HCT116 (cell line): ENCODE measurements at regions not wholly inside any gene's neighbourhood (a gene's known extent, or its start where the extent isn't known, plus 50 kb on each side); places are given as distances from the start of the nearest gene placed in this dataset.

Experiments
- ATAC-seq: fragments of 200-7000 bp; cut with Tn5 transposase; 2 replicates; pipeline ENCODE4 v1.9.1; 2020; ENCODE audit warnings: mild to moderate bottlenecking, moderate library complexity
- BruUV-seq: library from RNA; stranded (reverse); fragments of 400-500 nt; replicated peaks from 2 replicates; lab custom pipeline; 2021; lab: Mats Ljungman, UMichigan
- CTCF ChIA-PET: fragments of 300-600 bp; sonication (Branson Sonifier 250); formaldehyde crosslinking; loops from one replicate; lab custom pipeline; 2021; ENCODE audit warnings: antibody characterized with exemption; lab: Charles Lee
- POLR2A ChIA-PET: fragments of 300-600, 350-600 bp; sonication (Branson Sonifier 250); formaldehyde crosslinking; loops from one replicate; lab custom pipeline; 2021; ENCODE audit warnings: antibody characterized with exemption; lab: Charles Lee
- RAD21 ChIA-PET, 2 experiments: fragments of 300-600 bp; sonication (Branson Sonifier 250); formaldehyde crosslinking; loops; one replicate each; lab custom pipeline; 2023; ENCODE audit warnings: low total read pairs in 2 of 2; ENCODE audit not compliant: uncharacterized antibody in 2 of 2, unreplicated experiment in 2 of 2, low non-redundant PET in 1 of 2; lab: Charles Lee
- DNase-seq: peaks from one replicate; pipeline ENCODE4 v3.0.0-alpha.2; 2010; ENCODE audit warnings: low read depth, low spot score
- H2AFZ ChIP-seq: fragments of 200-600 bp; shearing (Covaris generic), sonication (generic); 2 replicates; pipeline ENCODE4 v1.6.1; 2017; ENCODE audit warnings: low read depth, mixed run types, mixed read lengths, antibody characterized with exemption, low read length; ENCODE audit not compliant: poor library complexity, severe bottlenecking
- H3K27ac ChIP-seq: 2 replicates; pipeline ENCODE4 v1.5.1; 2012; ENCODE audit warnings: low read depth, low read length
- H3K27me3 ChIP-seq: fragments of 200-600 bp; sonication (generic); 2 replicates; pipeline ENCODE4 v1.6.1; 2016; ENCODE audit warnings: mixed run types, low read length, mixed read lengths; ENCODE audit not compliant: insufficient read depth
- H3K36me3 ChIP-seq, 2 experiments: fragments of 200-500 bp in 1 of 2; fragments of 200-600 bp in 1 of 2; sonication (Bioruptor generic) in 1 of 2; sonication (generic) in 1 of 2; 2 replicates each; pipeline versions ENCODE4 v1.5.1 to v1.6.1; 2014 to 2016; ENCODE audit warnings: low read length in 2 of 2, inconsistent platforms in 1 of 2, mixed read lengths in 1 of 2, mixed run types in 1 of 2; ENCODE audit not compliant: insufficient read depth in 2 of 2, control insufficient read depth in 1 of 2
- H3K4me1 ChIP-seq, 2 experiments: fragments of 200-600 bp in 1 of 2; sonication (generic) in 1 of 2; 2 replicates each; pipeline versions ENCODE4 v1.5.1 to v1.6.1; 2012 to 2017; ENCODE audit warnings: low read length in 2 of 2, inconsistent platforms in 1 of 2, mild to moderate bottlenecking in 1 of 2, mixed read lengths in 1 of 2, mixed run types in 1 of 2, moderate library complexity in 1 of 2; ENCODE audit not compliant: insufficient read depth in 2 of 2, control insufficient read depth in 1 of 2
- H3K4me2 ChIP-seq: fragments of 200-600 bp; sonication (generic); 2 replicates; pipeline ENCODE4 v1.6.1; 2017; ENCODE audit warnings: mixed run types, low read length, mixed read lengths
- H3K4me3 ChIP-seq, 2 experiments: fragments of 200-600 bp in 1 of 2; sonication (generic) in 1 of 2; replicated peaks in 1 of 2; 2 replicates each; pipeline ENCODE4 v1.5.1; 2011 to 2016; ENCODE audit warnings: low read length in 2 of 2, control low read depth in 1 of 2, low read depth in 1 of 2, mild to moderate bottlenecking in 1 of 2, mixed read lengths in 1 of 2, mixed run types in 1 of 2
- H3K79me2 ChIP-seq: fragments of 200-600 bp; sonication (generic); 2 replicates; pipeline ENCODE4 v1.6.1; 2017; ENCODE audit warnings: mild to moderate bottlenecking, mixed run types, low read length, moderate library complexity, mixed read lengths; ENCODE audit not compliant: insufficient read depth
- H3K9ac ChIP-seq: fragments of 200-600 bp; sonication (generic); 2 replicates; pipeline ENCODE4 v1.6.1; 2016; ENCODE audit warnings: low read length, mixed read lengths
- H3K9me2 ChIP-seq: fragments of 200-600 bp; sonication (generic), shearing (Covaris generic); 2 replicates; pipeline ENCODE4 v1.6.1; 2017; ENCODE audit warnings: mixed run types, mild to moderate bottlenecking, moderate library complexity; ENCODE audit not compliant: insufficient read depth
- H3K9me3 ChIP-seq, 2 experiments: fragments of 200-500 bp in 1 of 2; fragments of 200-600 bp in 1 of 2; sonication (Bioruptor generic) in 1 of 2; sonication (generic) in 1 of 2; 2 replicates each; pipeline ENCODE4 v1.6.1; 2014 to 2017; ENCODE audit warnings: low read length in 2 of 2, mixed read lengths in 2 of 2, inconsistent platforms in 1 of 2, low read depth in 1 of 2, mild to moderate bottlenecking in 1 of 2, mixed run types in 1 of 2, moderate library complexity in 1 of 2; ENCODE audit not compliant: control insufficient read depth in 1 of 2, insufficient read depth in 1 of 2
- H4K20me1 ChIP-seq: fragments of 200-600 bp; sonication (generic), shearing (Covaris generic); 2 replicates; pipeline ENCODE4 v1.6.1; 2017; ENCODE audit warnings: mixed run types, mild to moderate bottlenecking, moderate library complexity; ENCODE audit not compliant: insufficient read depth
- CEBPB ChIP-seq: IDR thresholded peaks from 2 replicates; pipeline ENCODE4 v1.6.1; 2012; ENCODE audit warnings: low read depth
- EZH2 ChIP-seq: fragments of 200-600 bp; sonication (generic); IDR thresholded peaks from 2 replicates; pipeline ENCODE4 v1.6.1; 2017; ENCODE audit warnings: antibody characterized with exemption, mixed run types
- FOSL1 ChIP-seq: IDR thresholded peaks from 2 replicates; pipeline ENCODE4 v1.6.1; 2012; ENCODE audit warnings: low read depth
- POLR2A ChIP-seq: IDR thresholded peaks from 2 replicates; pipeline ENCODE4 v1.7.0; 2011; ENCODE audit warnings: borderline replicate concordance; ENCODE audit not compliant: insufficient read depth, insufficient read length; ENCODE audit errors: extremely low read depth
- POLR2AphosphoS5 ChIP-seq: IDR thresholded peaks from 2 replicates; pipeline ENCODE4 v1.6.1; 2011; ENCODE audit warnings: mild to moderate bottlenecking, low read depth, low read length, moderate library complexity
- RAD21 ChIP-seq: IDR thresholded peaks from 2 replicates; pipeline ENCODE4 v1.6.1; 2012; ENCODE audit warnings: low read depth, mild to moderate bottlenecking
- SIN3A ChIP-seq: IDR thresholded peaks from 2 replicates; pipeline ENCODE4 v1.6.1; 2012; ENCODE audit warnings: low read depth
- SRF ChIP-seq: IDR thresholded peaks from 2 replicates; pipeline ENCODE4 v1.6.1; 2012; ENCODE audit warnings: low read depth
- TCF7L2 ChIP-seq: IDR thresholded peaks from 2 replicates; pipeline ENCODE4 v1.7.0; 2011; ENCODE audit warnings: borderline replicate concordance, inconsistent platforms; ENCODE audit not compliant: insufficient read depth, insufficient read length; ENCODE audit errors: extremely low read depth
- ZFX ChIP-seq: fragments of 450-650 bp; IDR thresholded peaks from 2 replicates; pipeline ENCODE4 v1.6.1; 2017
- ZNF274 ChIP-seq: fragments of 200-500 bp; sonication (Bioruptor generic); IDR thresholded peaks from 2 replicates; pipeline ENCODE4 v1.6.1; 2014; ENCODE audit warnings: mild to moderate bottlenecking, low read depth, low read length, inconsistent platforms
- intact Hi-C: fragments of 100-400 bp; cut with micrococcal nuclease; formaldehyde crosslinking; loops from 2 replicates; pipeline ENCODE4 v1.10.0; 2022
- TF ChIP-seq, protein P1 (sequence below), 3 experiments: fragments of 200-600 bp in 1 of 3; sonication (generic) in 1 of 3; IDR thresholded peaks in 2 of 3; conservative IDR thresholded peaks in 1 of 3; 2 replicates each; pipeline ENCODE4 v1.5.1; 2012 to 2017; ENCODE audit warnings: low read depth in 2 of 3, low read length in 2 of 3, antibody characterized with exemption in 1 of 3, borderline replicate concordance in 1 of 3, control low read depth in 1 of 3, mild to moderate bottlenecking in 1 of 3, mixed read lengths in 1 of 3, mixed run types in 1 of 3, moderate library complexity in 1 of 3; ENCODE audit not compliant: insufficient read depth in 1 of 3
- TF ChIP-seq, protein P2 (sequence below): IDR thresholded peaks from 2 replicates; pipeline ENCODE4 v1.6.1; 2012

- ATAC-seq (no peak), DNase-seq (no peak)
- Histone ChIP-seq H3K27ac (no peak overlapping the region), H3K9ac (no peak overlapping the region), H3K4me3 (no peak overlapping the region), H3K9me3 (no peaks in the 10 kb centered on the region), H2AFZ (no peak overlapping the region), H3K27me3 (no peaks in the 10 kb centered on the region), H3K4me2 (no peak overlapping the region), H3K4me1 (no peaks in the 10 kb centered on the region), H3K9me2 (no peaks in the 10 kb centered on the region), H3K79me2 (no peaks in the 10 kb centered on the region)
- ChIA-PET RAD21 (no interaction called here), POLR2A (no interaction called here), CTCF (no interaction called here)
- no TSS peak for BruUV-seq
- intact Hi-C loops = no loop called here
- TF ChIP-seq RAD21 (no peak), POLR2AphosphoS5 (no peak), SIN3A (no peak), FOSL1 (no peak), ZFX (no peak), POLR2A (no peak), TCF7L2 (no peak), CEBPB (no peak), SRF (no peak), ZNF274 (no peak), EZH2 (no peak)
- TF ChIP-seq, protein P1, sequence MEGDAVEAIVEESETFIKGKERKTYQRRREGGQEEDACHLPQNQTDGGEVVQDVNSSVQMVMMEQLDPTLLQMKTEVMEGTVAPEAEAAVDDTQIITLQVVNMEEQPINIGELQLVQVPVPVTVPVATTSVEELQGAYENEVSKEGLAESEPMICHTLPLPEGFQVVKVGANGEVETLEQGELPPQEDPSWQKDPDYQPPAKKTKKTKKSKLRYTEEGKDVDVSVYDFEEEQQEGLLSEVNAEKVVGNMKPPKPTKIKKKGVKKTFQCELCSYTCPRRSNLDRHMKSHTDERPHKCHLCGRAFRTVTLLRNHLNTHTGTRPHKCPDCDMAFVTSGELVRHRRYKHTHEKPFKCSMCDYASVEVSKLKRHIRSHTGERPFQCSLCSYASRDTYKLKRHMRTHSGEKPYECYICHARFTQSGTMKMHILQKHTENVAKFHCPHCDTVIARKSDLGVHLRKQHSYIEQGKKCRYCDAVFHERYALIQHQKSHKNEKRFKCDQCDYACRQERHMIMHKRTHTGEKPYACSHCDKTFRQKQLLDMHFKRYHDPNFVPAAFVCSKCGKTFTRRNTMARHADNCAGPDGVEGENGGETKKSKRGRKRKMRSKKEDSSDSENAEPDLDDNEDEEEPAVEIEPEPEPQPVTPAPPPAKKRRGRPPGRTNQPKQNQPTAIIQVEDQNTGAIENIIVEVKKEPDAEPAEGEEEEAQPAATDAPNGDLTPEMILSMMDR (IDR thresholded peaks at IDR 0.05 in 2 of 3, conservative IDR thresholded peaks at IDR 0.05 in 1 of 3; ENCODE audit: borderline replicate concordance in 1 of 3, insufficient read depth in 1 of 3, low read depth in 2 of 3, low read length in 2 of 3) = no peak
- TF ChIP-seq, protein P2, sequence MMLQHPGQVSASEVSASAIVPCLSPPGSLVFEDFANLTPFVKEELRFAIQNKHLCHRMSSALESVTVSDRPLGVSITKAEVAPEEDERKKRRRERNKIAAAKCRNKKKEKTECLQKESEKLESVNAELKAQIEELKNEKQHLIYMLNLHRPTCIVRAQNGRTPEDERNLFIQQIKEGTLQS = no peak
- TF ChIP-seq, all 23 proteins: peak for 0
- Histone ChIP-seq H3K36me3 (no peaks in the 10 kb centered on the region), H4K20me1 (no peaks in the 10 kb centered on the region)
Measured at GRCh38 chr11:11681536-11681935, 59.7 kb upstream of the GALNT18 start.
